ENCODE measurements at regions not wholly inside any gene's neighbourhood (a gene's known extent, or its start where the extent isn't known, plus 50 kb on each side); places are given as distances from the start of the nearest gene placed in this dataset.

- Mint-ChIP-seq H3K36me3 (ENCODE audit: low read depth) (peaks cover 13% of the 10 kb centered on the region), H3K27ac (no peak overlapping the region), H3K4me3 (no peak overlapping the region), H3K9me3 (peaks cover 17% of the 10 kb centered on the region), H3K4me1 (peaks cover 16% of the 10 kb centered on the region), H3K27me3 (ENCODE audit: insufficient read depth, low read depth, poor library complexity) (peaks cover 1% of the 10 kb centered on the region)
- Histone ChIP-seq H3K4me3 (no peak overlapping the region), H3K36me3 (ENCODE audit: insufficient read depth) (no peaks in the 10 kb centered on the region; the same call in 1 of the 2 replicates), H3K27me3 (ENCODE audit: insufficient read depth) (no peaks in the 10 kb centered on the region), H2AFZ (peak overlapping the region; percentile 16; the same call in 1 of the 2 replicates), H3K4me2 (no peak overlapping the region), H3K9me2 (ENCODE audit: insufficient read depth) (no peaks in the 10 kb centered on the region), H3K79me2 (replicated peaks; ENCODE audit: insufficient read depth) (no peaks in the 10 kb centered on the region), H4K20me1 (replicated peaks; ENCODE audit: insufficient read depth) (no peaks in the 10 kb centered on the region), H3K27ac (ENCODE audit: low read depth) (no peak overlapping the region), H3K4me1 (ENCODE audit: insufficient read depth) (peaks cover 10% of the 10 kb centered on the region), H3F3A (replicated peaks; ENCODE audit: low read depth) (no peaks in the 10 kb centered on the region)
- ATAC-seq = no peak
- TF ChIP-seq ZNF331 (CRISPR knock-in tag; IDR thresholded peaks at IDR 0.05; ENCODE audit: low read depth) (no peak), ZNF114 (CRISPR knock-in tag; IDR thresholded peaks at IDR 0.05) (no peak), STAT1 (IDR thresholded peaks at IDR 0.05; ENCODE audit: unreplicated experiment) (no peak), CTCF (conservative IDR thresholded peaks at IDR 0.05; ENCODE audit: low read depth in 2 of 2) (no peak), JUNB (IDR thresholded peaks at IDR 0.05; ENCODE audit: unreplicated experiment) (no peak), CREB1 (CRISPR knock-in tag; IDR thresholded peaks at IDR 0.05; ENCODE audit: low read depth) (no peak), ETS1 (IDR thresholded peaks at IDR 0.05) (no peak), NANOG (IDR thresholded peaks at IDR 0.05; ENCODE audit: borderline replicate concordance) (no peak), POLR2AphosphoS5 (IDR thresholded peaks at IDR 0.05; ENCODE audit: low read depth) (no peak), REST (IDR thresholded peaks at IDR 0.05; ENCODE audit: unreplicated experiment) (no peak), EZH2 (IDR thresholded peaks at IDR 0.05; ENCODE audit: low read depth, unreplicated experiment) (no peak), ZNF462 (CRISPR knock-in tag; IDR thresholded peaks at IDR 0.05) (no peak), EZH2phosphoT487 (IDR thresholded peaks at IDR 0.05; ENCODE audit: unreplicated experiment) (no peak)
- no peak for DNase-seq (ENCODE audit: low spot score)
Observed at GRCh38 chr2:190783513-190784263, 96.9 kb upstream of the GLS start.

All from GM23338 (cell line).